Epidermal melanocyte (primary cell): ENCODE measurements at regions not wholly inside any gene's neighbourhood (a gene's known extent, or its start where the extent isn't known, plus 50 kb on each side); places are given as distances from the start of the nearest gene placed in this dataset.

Experiments used
- DNase-seq: peaks from one replicate; pipeline ENCODE4 v3.0.0; 2011; ENCODE audit warnings: low spot score; ENCODE audit not compliant: insufficient read length

- DNase-seq: no peak
Observed at GRCh38 chr5:73292816-73293459, 119.9 kb downstream of the TMEM174 start.

- DNase-seq: no peak
Observed at GRCh38 chr5:73291873-73292272, 118.9 kb downstream of the TMEM174 start.

GRCh38 chr5:73290242-73290641 lies 117.2 kb downstream of the TMEM174 start:
- no peak for DNase-seq

- DNase-seq: no peak
Observed at GRCh38 chr5:73288803-73289720, 116.1 kb downstream of the TMEM174 start.

- no peak for DNase-seq
Observed at GRCh38 chr5:73286896-73287295, 113.9 kb downstream of the TMEM174 start.

GRCh38 chr5:73284985-73285384 lies 112.0 kb downstream of the TMEM174 start:
- DNase-seq: no peak

- DNase-seq: no peak
Observed at GRCh38 chr5:73284220-73284795, 111.3 kb downstream of the TMEM174 start.

- no peak for DNase-seq
Observed at GRCh38 chr5:73282923-73283322, 109.9 kb downstream of the TMEM174 start.

- no peak for DNase-seq
Observed at GRCh38 chr5:73282383-73282782, 109.4 kb downstream of the TMEM174 start.

GRCh38 chr5:73280821-73281746 lies 108.1 kb downstream of the TMEM174 start:
- no peak for DNase-seq

- no peak for DNase-seq
Observed at GRCh38 chr5:73280386-73280785, 107.4 kb downstream of the TMEM174 start.

GRCh38 chr5:73279805-73280204 lies 106.8 kb downstream of the TMEM174 start:
- DNase-seq: no peak

- no peak for DNase-seq
Observed at GRCh38 chr5:73278693-73279092, 105.7 kb downstream of the TMEM174 start.

- no peak for DNase-seq
Observed at GRCh38 chr5:73274881-73275663, 102.1 kb downstream of the TMEM174 start.

GRCh38 chr5:73274121-73274520 lies 101.1 kb downstream of the TMEM174 start:
- no peak for DNase-seq

GRCh38 chr5:73273379-73274050 lies 100.5 kb downstream of the TMEM174 start:
- no peak for DNase-seq

GRCh38 chr5:73272351-73272750 lies 99.4 kb downstream of the TMEM174 start:
- no peak for DNase-seq

- no peak for DNase-seq
Observed at GRCh38 chr5:73268826-73269225, 95.8 kb downstream of the TMEM174 start.

- DNase-seq: no peak
Observed at GRCh38 chr5:73267766-73268435, 94.9 kb downstream of the TMEM174 start.
